SK-N-SH treated with all-trans-retinoic acid at 6 μM for 48 hours (cell line): ENCODE measurements at regions not wholly inside any gene's neighbourhood (a gene's known extent, or its start where the extent isn't known, plus 50 kb on each side); places are given as distances from the start of the nearest gene placed in this dataset.
"Not testable (repeated sequence)": the region's sequence is repeated elsewhere in the genome, so short reads cannot be mapped to it uniquely, and the experiment has no call there.

Experiments
- OSR1 ChIP-seq: fragments of 250-450 bp; sonication (Bioruptor Pico); IDR thresholded peaks from 2 replicates; pipeline ENCODE4 v1.8.0; 2022; ENCODE audit warnings: moderate library complexity, mild to moderate bottlenecking, inconsistent platforms
- RARB ChIP-seq: fragments of 250-450 bp; sonication (Bioruptor Pico); IDR thresholded peaks from 2 replicates; pipeline ENCODE4 v1.8.0; 2021; ENCODE audit warnings: mild to moderate bottlenecking, moderate library complexity
- ZNF565 ChIP-seq: fragments of 450-650 bp; formaldehyde crosslinking; conservative IDR thresholded peaks from 2 replicates; pipeline ENCODE4 v1.5.0; 2020; ENCODE audit warnings: low read depth, mild to moderate bottlenecking, moderate library complexity
- ZNF70 ChIP-seq: fragments of 450-650 bp; formaldehyde crosslinking; IDR thresholded peaks from 2 replicates; pipeline ENCODE4 v1.5.0; 2020; ENCODE audit warnings: mild to moderate bottlenecking, moderate library complexity
- TF ChIP-seq, protein P1 (sequence below): fragments of 250-450 bp; sonication (Bioruptor Pico); IDR thresholded peaks from 2 replicates; pipeline ENCODE4 v1.8.0; 2021; ENCODE audit warnings: low read depth, mild to moderate bottlenecking, moderate library complexity, borderline replicate concordance
- TF ChIP-seq, protein P2 (sequence below): fragments of 250-450 bp; sonication (Bioruptor Pico); IDR thresholded peaks from 2 replicates; pipeline ENCODE4 v1.8.0; 2020; ENCODE audit warnings: mild to moderate bottlenecking, moderate library complexity, borderline replicate concordance

DNA sequence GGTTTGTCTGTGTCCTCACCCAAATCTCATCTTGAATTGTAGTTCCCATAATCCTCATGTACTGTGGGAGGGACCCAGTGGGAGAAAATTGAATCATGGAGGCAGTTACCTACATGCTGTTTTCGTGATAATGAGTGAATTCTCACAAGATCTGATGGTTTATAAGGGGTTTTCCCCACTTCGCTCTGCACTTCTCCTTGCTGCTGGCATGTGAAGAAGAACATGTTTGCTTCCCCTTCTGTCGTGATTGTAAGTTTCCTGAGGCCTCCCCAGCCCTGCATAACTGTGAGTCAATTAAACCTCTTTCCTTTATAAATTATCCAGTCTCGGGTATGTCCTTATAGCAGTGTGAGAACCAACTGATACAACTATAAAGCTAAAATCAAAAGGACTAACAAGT is 60.2 kb upstream of the RPL38 start:
- not testable (repeated sequence) for TF ChIP-seq ZNF565, RARB, ZNF70, OSR1 (CRISPR knock-in tag)
- TF ChIP-seq, protein P1, sequence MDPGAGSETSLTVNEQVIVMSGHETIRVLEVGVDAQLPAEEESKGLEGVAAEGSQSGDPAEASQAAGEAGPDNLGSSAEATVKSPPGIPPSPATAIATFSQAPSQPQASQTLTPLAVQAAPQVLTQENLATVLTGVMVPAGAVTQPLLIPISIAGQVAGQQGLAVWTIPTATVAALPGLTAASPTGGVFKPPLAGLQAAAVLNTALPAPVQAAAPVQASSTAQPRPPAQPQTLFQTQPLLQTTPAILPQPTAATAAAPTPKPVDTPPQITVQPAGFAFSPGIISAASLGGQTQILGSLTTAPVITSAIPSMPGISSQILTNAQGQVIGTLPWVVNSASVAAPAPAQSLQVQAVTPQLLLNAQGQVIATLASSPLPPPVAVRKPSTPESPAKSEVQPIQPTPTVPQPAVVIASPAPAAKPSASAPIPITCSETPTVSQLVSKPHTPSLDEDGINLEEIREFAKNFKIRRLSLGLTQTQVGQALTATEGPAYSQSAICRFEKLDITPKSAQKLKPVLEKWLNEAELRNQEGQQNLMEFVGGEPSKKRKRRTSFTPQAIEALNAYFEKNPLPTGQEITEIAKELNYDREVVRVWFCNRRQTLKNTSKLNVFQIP (CRISPR knock-in tag): not testable (repeated sequence)
- TF ChIP-seq, protein P2, sequence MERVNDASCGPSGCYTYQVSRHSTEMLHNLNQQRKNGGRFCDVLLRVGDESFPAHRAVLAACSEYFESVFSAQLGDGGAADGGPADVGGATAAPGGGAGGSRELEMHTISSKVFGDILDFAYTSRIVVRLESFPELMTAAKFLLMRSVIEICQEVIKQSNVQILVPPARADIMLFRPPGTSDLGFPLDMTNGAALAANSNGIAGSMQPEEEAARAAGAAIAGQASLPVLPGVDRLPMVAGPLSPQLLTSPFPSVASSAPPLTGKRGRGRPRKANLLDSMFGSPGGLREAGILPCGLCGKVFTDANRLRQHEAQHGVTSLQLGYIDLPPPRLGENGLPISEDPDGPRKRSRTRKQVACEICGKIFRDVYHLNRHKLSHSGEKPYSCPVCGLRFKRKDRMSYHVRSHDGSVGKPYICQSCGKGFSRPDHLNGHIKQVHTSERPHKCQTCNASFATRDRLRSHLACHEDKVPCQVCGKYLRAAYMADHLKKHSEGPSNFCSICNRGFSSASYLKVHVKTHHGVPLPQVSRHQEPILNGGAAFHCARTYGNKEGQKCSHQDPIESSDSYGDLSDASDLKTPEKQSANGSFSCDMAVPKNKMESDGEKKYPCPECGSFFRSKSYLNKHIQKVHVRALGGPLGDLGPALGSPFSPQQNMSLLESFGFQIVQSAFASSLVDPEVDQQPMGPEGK (CRISPR knock-in tag): not testable (repeated sequence)
